ENCODE measurements at regions not wholly inside any gene's neighbourhood (a gene's known extent, or its start where the extent isn't known, plus 50 kb on each side); places are given as distances from the start of the nearest gene placed in this dataset.
"Not testable (repeated sequence)": the region's sequence is repeated elsewhere in the genome, so short reads cannot be mapped to it uniquely, and the experiment has no call there.

GRCh38 chr14:105666991-105667662, 140.7 kb downstream of the TMEM121 start:
- not testable (repeated sequence) for TF ChIP-seq CTCF, POLR2A (IDR thresholded peaks at IDR 0.05)
